ENCODE measurements at regions not wholly inside any gene's neighbourhood (a gene's known extent, or its start where the extent isn't known, plus 50 kb on each side); places are given as distances from the start of the nearest gene placed in this dataset.

GRCh38 chr10:4343873-4344272 lies 482.1 kb upstream of the AKR1E2 start:
- Histone ChIP-seq H3K9me3 (no peaks in the 10 kb centered on the region), H3K4me3 (no peak overlapping the region), H3K36me3 (no peaks in the 10 kb centered on the region), H3K4me1 (ENCODE audit: insufficient read depth) (peaks cover 1% of the 10 kb centered on the region), H3K27me3 (no peaks in the 10 kb centered on the region), H3K27ac (no peak overlapping the region)
- intact Hi-C loops (cut with DNase I), result no loop called here
- 95 to 97% (median 95%) methylated on average over 4 of the region's 4 CpGs for WGBS, 3 donors
- no peak for DNase-seq
- no peak for TF ChIP-seq EP300 (IDR thresholded peaks at IDR 0.05)
- TF ChIP-seq CTCF (IDR thresholded peaks at IDR 0.05), result no peak
- TF ChIP-seq POLR2A (IDR thresholded peaks at IDR 0.05), result no peak

- 89% methylated on average over 6 of the region's 6 CpGs for WGBS, 3 donors
- Histone ChIP-seq H3K4me3 (no peak overlapping the region), H3K9me3 (no peaks in the 10 kb centered on the region), H3K27me3 (no peaks in the 10 kb centered on the region), H3K36me3 (no peaks in the 10 kb centered on the region), H3K27ac (no peak overlapping the region), H3K4me1 (ENCODE audit: insufficient read depth) (peaks cover 1% of the 10 kb centered on the region)
- DNase-seq, result no peak
- TF ChIP-seq POLR2A (IDR thresholded peaks at IDR 0.05) (no peak), CTCF (IDR thresholded peaks at IDR 0.05) (no peak), EP300 (IDR thresholded peaks at IDR 0.05) (no peak)
- intact Hi-C loops (cut with DNase I), result no loop called here
Observed at GRCh38 chr10:4343091-4343490, 482.9 kb upstream of the AKR1E2 start.

- intact Hi-C loops (cut with DNase I), result no loop called here
- H3K4me3 ChIP-seq, result no peak overlapping the region
- WGBS, 3 donors, result 94 to 97% (median 95%) methylated on average over 3 of the region's 3 CpGs
- TF ChIP-seq POLR2A (IDR thresholded peaks at IDR 0.05), result no peak
- TF ChIP-seq EP300 (IDR thresholded peaks at IDR 0.05), result no peak
- H3K4me1 ChIP-seq (ENCODE audit: insufficient read depth), result no peaks in the 10 kb centered on the region
- H3K36me3 ChIP-seq, result no peaks in the 10 kb centered on the region
- no peaks in the 10 kb centered on the region for H3K27me3 ChIP-seq
- no peak overlapping the region for H3K27ac ChIP-seq
- DNase-seq, result no peak
- H3K9me3 ChIP-seq, result no peaks in the 10 kb centered on the region
Observed at GRCh38 chr10:4338768-4339167, 487.2 kb upstream of the AKR1E2 start.

GRCh38 chr10:4337563-4337962 lies 488.4 kb upstream of the AKR1E2 start:
- Histone ChIP-seq H3K9me3 (no peaks in the 10 kb centered on the region), H3K4me3 (no peak overlapping the region), H3K36me3 (no peaks in the 10 kb centered on the region), H3K27ac (no peak overlapping the region), H3K4me1 (ENCODE audit: insufficient read depth) (no peaks in the 10 kb centered on the region), H3K27me3 (no peaks in the 10 kb centered on the region)
- 84 to 93% (median 86%) methylated on average over 2 of the region's 2 CpGs for WGBS, 3 donors
- intact Hi-C loops (cut with DNase I), result no loop called here
- no peak for DNase-seq
- TF ChIP-seq EP300 (IDR thresholded peaks at IDR 0.05) (no peak), POLR2A (IDR thresholded peaks at IDR 0.05) (no peak)

- intact Hi-C loops (cut with DNase I), result no loop called here
- H3K27ac ChIP-seq, result no peak overlapping the region
- 65 to 77% (median 67%) methylated on average over 5 of the region's 5 CpGs for WGBS, 3 donors
- no peaks in the 10 kb centered on the region for H3K9me3 ChIP-seq
- no peak overlapping the region for H3K4me3 ChIP-seq
- no peaks in the 10 kb centered on the region for H3K4me1 ChIP-seq (ENCODE audit: insufficient read depth)
- no peak for DNase-seq
- H3K27me3 ChIP-seq, result no peaks in the 10 kb centered on the region
- TF ChIP-seq EP300 (IDR thresholded peaks at IDR 0.05), result no peak
- TF ChIP-seq POLR2A (IDR thresholded peaks at IDR 0.05), result no peak
- TF ChIP-seq CTCF (IDR thresholded peaks at IDR 0.05), result no peak
- H3K36me3 ChIP-seq, result no peaks in the 10 kb centered on the region
Observed at GRCh38 chr10:4334871-4335270, 491.1 kb upstream of the AKR1E2 start.

GRCh38 chr10:4334015-4334414 lies 492.0 kb upstream of the AKR1E2 start:
- TF ChIP-seq CTCF (IDR thresholded peaks at IDR 0.05), result no peak
- no peak for TF ChIP-seq EP300 (IDR thresholded peaks at IDR 0.05)
- TF ChIP-seq POLR2A (IDR thresholded peaks at IDR 0.05), result no peak
- Histone ChIP-seq H3K27ac (no peak overlapping the region), H3K4me1 (ENCODE audit: insufficient read depth) (no peaks in the 10 kb centered on the region), H3K9me3 (no peaks in the 10 kb centered on the region), H3K27me3 (no peaks in the 10 kb centered on the region), H3K4me3 (no peak overlapping the region), H3K36me3 (no peaks in the 10 kb centered on the region)
- intact Hi-C loops (cut with DNase I), result no loop called here
- 88 to 94% (median 91%) methylated on average over 6 of the region's 6 CpGs for WGBS, 3 donors
- DNase-seq, result no peak
